ENCODE measurements at regions not wholly inside any gene's neighbourhood (a gene's known extent, or its start where the extent isn't known, plus 50 kb on each side); places are given as distances from the start of the nearest gene placed in this dataset.
A peak's percentile ranks its signal among the peaks of the same experiment; 100 is the strongest.

DNA sequence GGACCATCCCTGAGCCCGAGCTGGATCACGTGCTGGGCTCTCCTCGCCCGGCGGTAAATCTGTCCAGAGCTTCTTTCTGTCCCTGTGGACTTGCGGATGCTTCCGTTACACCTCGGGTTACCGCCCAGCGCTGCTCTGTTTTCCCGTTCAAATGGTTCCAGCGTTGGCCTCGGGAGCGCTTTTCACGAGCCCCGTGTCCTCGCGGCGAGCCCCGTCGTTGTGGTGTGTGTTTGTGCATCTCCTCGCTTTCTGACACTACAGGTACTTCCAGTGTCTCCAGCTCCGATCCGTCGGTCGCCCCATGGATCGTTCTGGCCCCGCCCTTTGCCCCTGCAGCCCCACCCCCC is 77.4 kb downstream of the RTP5 start:
- H3K27me3 Mint-ChIP-seq (ENCODE audit: low read depth): peaks cover 51% of the 10 kb centered on the region
- DNase-seq (ENCODE audit: low spot score in 2 of 2, unreplicated experiment in 2 of 2): no peak
- no peak overlapping the region for H3K27ac Mint-ChIP-seq
- peak overlapping the region; percentile 35 for H3K4me3 Mint-ChIP-seq
- H3K4me1 Mint-ChIP-seq: no peaks in the 10 kb centered on the region
- TF ChIP-seq, protein P1, sequence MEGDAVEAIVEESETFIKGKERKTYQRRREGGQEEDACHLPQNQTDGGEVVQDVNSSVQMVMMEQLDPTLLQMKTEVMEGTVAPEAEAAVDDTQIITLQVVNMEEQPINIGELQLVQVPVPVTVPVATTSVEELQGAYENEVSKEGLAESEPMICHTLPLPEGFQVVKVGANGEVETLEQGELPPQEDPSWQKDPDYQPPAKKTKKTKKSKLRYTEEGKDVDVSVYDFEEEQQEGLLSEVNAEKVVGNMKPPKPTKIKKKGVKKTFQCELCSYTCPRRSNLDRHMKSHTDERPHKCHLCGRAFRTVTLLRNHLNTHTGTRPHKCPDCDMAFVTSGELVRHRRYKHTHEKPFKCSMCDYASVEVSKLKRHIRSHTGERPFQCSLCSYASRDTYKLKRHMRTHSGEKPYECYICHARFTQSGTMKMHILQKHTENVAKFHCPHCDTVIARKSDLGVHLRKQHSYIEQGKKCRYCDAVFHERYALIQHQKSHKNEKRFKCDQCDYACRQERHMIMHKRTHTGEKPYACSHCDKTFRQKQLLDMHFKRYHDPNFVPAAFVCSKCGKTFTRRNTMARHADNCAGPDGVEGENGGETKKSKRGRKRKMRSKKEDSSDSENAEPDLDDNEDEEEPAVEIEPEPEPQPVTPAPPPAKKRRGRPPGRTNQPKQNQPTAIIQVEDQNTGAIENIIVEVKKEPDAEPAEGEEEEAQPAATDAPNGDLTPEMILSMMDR (IDR thresholded peaks at IDR 0.05; ENCODE audit: unreplicated experiment): no peak
- H3K9me3 Mint-ChIP-seq: no peaks in the 10 kb centered on the region
- no peaks in the 10 kb centered on the region for H3K36me3 Mint-ChIP-seq

- no peaks in the 10 kb centered on the region for H3K4me1 Mint-ChIP-seq
- H3K27me3 Mint-ChIP-seq (ENCODE audit: low read depth): peaks cover 52% of the 10 kb centered on the region
Measured at GRCh38 chr2:241947401-241947800, 77.9 kb downstream of the RTP5 start.

DNA sequence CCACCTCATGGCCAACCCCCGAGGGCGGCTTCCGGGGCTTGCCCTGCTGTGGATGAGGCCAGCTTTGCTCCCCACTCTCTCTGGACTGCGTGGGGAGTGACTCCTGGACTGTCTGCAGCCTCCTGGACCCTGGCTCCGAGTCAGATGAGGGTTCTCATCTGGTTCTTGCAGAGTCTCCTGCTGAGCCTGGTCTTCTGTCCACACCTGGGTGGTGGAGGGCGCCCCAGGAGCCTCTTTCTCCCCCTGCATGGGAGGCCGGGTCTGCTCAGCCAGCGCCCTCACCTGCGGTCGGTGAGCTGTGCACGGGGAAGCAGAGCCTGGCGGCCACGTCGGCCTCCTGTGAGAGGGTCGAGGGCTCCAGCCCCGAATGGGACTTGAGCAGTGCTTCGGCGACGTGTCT is 78.3 kb downstream of the RTP5 start:
- TF ChIP-seq, protein P1 (IDR thresholded peaks at IDR 0.05; ENCODE audit: unreplicated experiment): no peak
- H3K4me3 Mint-ChIP-seq: no peak overlapping the region
- H3K9me3 Mint-ChIP-seq: no peaks in the 10 kb centered on the region
- no peak for DNase-seq (ENCODE audit: low spot score in 2 of 2, unreplicated experiment in 2 of 2)
- H3K4me1 Mint-ChIP-seq: no peaks in the 10 kb centered on the region
- H3K27ac Mint-ChIP-seq: no peak overlapping the region
- H3K36me3 Mint-ChIP-seq: no peaks in the 10 kb centered on the region
- H3K27me3 Mint-ChIP-seq (ENCODE audit: low read depth): peaks cover 55% of the 10 kb centered on the region

More at GRCh38 chr2:241947401-241947800, 77.9 kb downstream of the RTP5 start:
- Mint-ChIP-seq H3K9me3 (no peaks in the 10 kb centered on the region), H3K36me3 (no peaks in the 10 kb centered on the region), H3K4me3 (no peak overlapping the region), H3K27ac (no peak overlapping the region)
- no peak for DNase-seq (ENCODE audit: low spot score in 2 of 2, unreplicated experiment in 2 of 2)
- TF ChIP-seq, protein P1 (IDR thresholded peaks at IDR 0.05; ENCODE audit: unreplicated experiment): no peak

- H3K27ac Mint-ChIP-seq: no peak overlapping the region
- no peaks in the 10 kb centered on the region for H3K36me3 Mint-ChIP-seq
- DNase-seq (ENCODE audit: low spot score in 2 of 2, unreplicated experiment in 2 of 2): no peak
- no peaks in the 10 kb centered on the region for H3K9me3 Mint-ChIP-seq
- no peaks in the 10 kb centered on the region for H3K4me1 Mint-ChIP-seq
- TF ChIP-seq, protein P1 (IDR thresholded peaks at IDR 0.05; ENCODE audit: unreplicated experiment): no peak
- peaks cover 53% of the 10 kb centered on the region for H3K27me3 Mint-ChIP-seq (ENCODE audit: low read depth)
- no peak overlapping the region for H3K4me3 Mint-ChIP-seq
Measured at GRCh38 chr2:241948299-241948897, 78.9 kb downstream of the RTP5 start.

- peaks cover 53% of the 10 kb centered on the region for H3K27me3 Mint-ChIP-seq (ENCODE audit: low read depth)
- H3K4me3 Mint-ChIP-seq: no peak overlapping the region
- no peak overlapping the region for H3K27ac Mint-ChIP-seq
- H3K36me3 Mint-ChIP-seq: no peaks in the 10 kb centered on the region
- no peak for DNase-seq (ENCODE audit: low spot score in 2 of 2, unreplicated experiment in 2 of 2)
- no peaks in the 10 kb centered on the region for H3K4me1 Mint-ChIP-seq
- TF ChIP-seq, protein P1 (IDR thresholded peaks at IDR 0.05; ENCODE audit: unreplicated experiment): no peak
- H3K9me3 Mint-ChIP-seq: no peaks in the 10 kb centered on the region
Measured at GRCh38 chr2:241948901-241949735, 79.6 kb downstream of the RTP5 start.

All from mesothelial cell of epicardium (in vitro differentiated cells).